Upper lobe of right lung (tissue), 1 donor: ENCODE measurements at regions not wholly inside any gene's neighbourhood (a gene's known extent, or its start where the extent isn't known, plus 50 kb on each side); places are given as distances from the start of the nearest gene placed in this dataset.
"Not testable (repeated sequence)": the region's sequence is repeated elsewhere in the genome, so short reads cannot be mapped to it uniquely, and the experiment has no call there.

Experiments
- ATAC-seq: fragments of 200-7000 bp; cut with Tn5 transposase; one replicate; pipeline ENCODE4 v1.9.1; 2020; ENCODE audit warnings: mild to moderate bottlenecking, moderate library complexity
- DNase-seq: peaks from one replicate; pipeline ENCODE4 v3.0.0-alpha.2; 2020
- H3K27ac ChIP-seq: fragments of 200-600 bp; one replicate; pipeline ENCODE4 v1.8.0; 2022
- H3K27me3 ChIP-seq: fragments of 200-600 bp; one replicate; pipeline ENCODE4 v1.8.0; 2022; ENCODE audit warnings: mild to moderate bottlenecking
- H3K36me3 ChIP-seq: fragments of 200-600 bp; one replicate; pipeline ENCODE4 v1.8.0; 2022
- H3K4me1 ChIP-seq: fragments of 200-600 bp; one replicate; pipeline ENCODE4 v1.8.0; 2022
- H3K4me3 ChIP-seq: fragments of 200-600 bp; one replicate; pipeline ENCODE4 v1.8.0; 2022; ENCODE audit warnings: mild to moderate bottlenecking
- H3K9me3 ChIP-seq: fragments of 200-600 bp; one replicate; pipeline ENCODE4 v1.8.0; 2022
- CTCF ChIP-seq: fragments of 200-600 bp; IDR thresholded peaks from one replicate; pipeline ENCODE4 v1.8.0; 2022; ENCODE audit warnings: antibody characterized with exemption
- intact Hi-C: fragments of 100-400 bp; cut with DNase I; formaldehyde crosslinking; loops from one replicate; pipeline ENCODE4 v1.11.0; 2022
- donor health status: DM: no; HTN: yes; CAD: no; lungs with severe emphysema.

GRCh38 chr4:23429497-23429896, 460.4 kb downstream of the PPARGC1A start:
- Histone ChIP-seq H3K27ac (no peak overlapping the region), H3K4me1 (no peaks in the 10 kb centered on the region), H3K4me3 (no peak overlapping the region), H3K9me3 (no peaks in the 10 kb centered on the region), H3K27me3 (no peaks in the 10 kb centered on the region), H3K36me3 (no peaks in the 10 kb centered on the region)
- ATAC-seq (no peak), DNase-seq (no peak)
- TF ChIP-seq CTCF, result no peak
- intact Hi-C loops, result no loop called here

GRCh38 chr4:23425570-23425969, 464.3 kb downstream of the PPARGC1A start:
- TF ChIP-seq CTCF, result no peak
- H3K36me3 ChIP-seq, result no peaks in the 10 kb centered on the region
- no peaks in the 10 kb centered on the region for H3K27me3 ChIP-seq
- no peaks in the 10 kb centered on the region for H3K4me1 ChIP-seq
- no peak overlapping the region for H3K27ac ChIP-seq
- DNase-seq, result no peak
- ATAC-seq, result no peak
- intact Hi-C loops, result no loop called here
- H3K9me3 ChIP-seq, result no peaks in the 10 kb centered on the region
- H3K4me3 ChIP-seq, result no peak overlapping the region

- no peaks in the 10 kb centered on the region for H3K9me3 ChIP-seq
- no peak for ATAC-seq
- intact Hi-C loops, result no loop called here
- no peaks in the 10 kb centered on the region for H3K27me3 ChIP-seq
- H3K4me3 ChIP-seq, result no peak overlapping the region
- no peaks in the 10 kb centered on the region for H3K4me1 ChIP-seq
- no peaks in the 10 kb centered on the region for H3K36me3 ChIP-seq
- H3K27ac ChIP-seq, result no peak overlapping the region
- TF ChIP-seq CTCF, result no peak
- no peak for DNase-seq
Observed at GRCh38 chr4:23423540-23423939, 466.3 kb downstream of the PPARGC1A start.

GRCh38 chr4:23422878-23423277, 467.0 kb downstream of the PPARGC1A start:
- intact Hi-C loops, result no loop called here
- H3K9me3 ChIP-seq, result no peaks in the 10 kb centered on the region
- no peaks in the 10 kb centered on the region for H3K36me3 ChIP-seq
- no peak for DNase-seq
- no peaks in the 10 kb centered on the region for H3K27me3 ChIP-seq
- no peak overlapping the region for H3K27ac ChIP-seq
- no peaks in the 10 kb centered on the region for H3K4me1 ChIP-seq
- no peak for TF ChIP-seq CTCF
- ATAC-seq, result no peak
- no peak overlapping the region for H3K4me3 ChIP-seq

GRCh38 chr4:23413631-23414030, 476.2 kb downstream of the PPARGC1A start:
- TF ChIP-seq CTCF, result no peak
- intact Hi-C loops, result no loop called here
- no peak for DNase-seq
- H3K4me1 ChIP-seq, result no peaks in the 10 kb centered on the region
- no peaks in the 10 kb centered on the region for H3K9me3 ChIP-seq
- H3K27me3 ChIP-seq, result no peaks in the 10 kb centered on the region
- H3K36me3 ChIP-seq, result no peaks in the 10 kb centered on the region
- ATAC-seq, result no peak
- H3K4me3 ChIP-seq, result no peak overlapping the region
- no peak overlapping the region for H3K27ac ChIP-seq

- Histone ChIP-seq H3K4me1 (no peaks in the 10 kb centered on the region), H3K4me3 (no peak overlapping the region), H3K9me3 (no peaks in the 10 kb centered on the region), H3K27ac (no peak overlapping the region), H3K27me3 (no peaks in the 10 kb centered on the region), H3K36me3 (no peaks in the 10 kb centered on the region)
- DNase-seq (no peak), ATAC-seq (no peak)
- intact Hi-C loops, result no loop called here
- no peak for TF ChIP-seq CTCF
Observed at GRCh38 chr4:23412701-23413100, 477.1 kb downstream of the PPARGC1A start.

- DNase-seq, H3K4me1 ChIP-seq, intact Hi-C loops, ATAC-seq, H3K4me3 ChIP-seq, H3K36me3 ChIP-seq, H3K27ac ChIP-seq, H3K9me3 ChIP-seq, H3K27me3 ChIP-seq: not testable (repeated sequence)
Observed at GRCh38 chr4:23408913-23409312, 480.9 kb downstream of the PPARGC1A start.
